Panc1 (cell line): ENCODE measurements at regions not wholly inside any gene's neighbourhood (a gene's known extent, or its start where the extent isn't known, plus 50 kb on each side); places are given as distances from the start of the nearest gene placed in this dataset.
A peak's percentile ranks its signal among the peaks of the same experiment; 100 is the strongest.

Experiments
- ATAC-seq: fragments of 200-7000 bp; cut with Tn5 transposase; 2 replicates; pipeline ENCODE4 v1.9.1; 2020; ENCODE audit warnings: mild to moderate bottlenecking, moderate library complexity
- BruUV-seq: library from RNA; stranded (reverse); fragments of 400-500 nt; replicated peaks from 2 replicates; lab custom pipeline; 2021; lab: Mats Ljungman, UMichigan
- CTCF ChIA-PET: fragments of 300-600 bp; sonication (Branson Sonifier 250); formaldehyde crosslinking; loops from one replicate; lab custom pipeline; 2022; ENCODE audit warnings: antibody characterized with exemption; lab: Charles Lee
- POLR2A ChIA-PET: fragments of 300-600 bp; sonication (Branson Sonifier 250); formaldehyde crosslinking; loops from one replicate; lab custom pipeline; 2022; ENCODE audit warnings: antibody characterized with exemption; lab: Charles Lee
- DNase-seq: peaks from one replicate; pipeline ENCODE4 v3.0.0-alpha.2; 2010; ENCODE audit warnings: low read depth, low spot score
- H3K27ac ChIP-seq: 2 replicates; pipeline ENCODE4 v1.5.1; 2011; ENCODE audit warnings: mild to moderate bottlenecking, low read length, inconsistent platforms
- H3K27me3 ChIP-seq: fragments of 200-500 bp; sonication (Bioruptor generic); 2 replicates; pipeline ENCODE4 v1.6.0; 2014; ENCODE audit warnings: low read length, inconsistent platforms; ENCODE audit not compliant: control insufficient read depth, insufficient read depth
- H3K36me3 ChIP-seq: fragments of 200-500 bp; sonication (Bioruptor generic); 2 replicates; pipeline ENCODE4 v1.5.1; 2014; ENCODE audit warnings: inconsistent platforms, mild to moderate bottlenecking, low read length, moderate library complexity; ENCODE audit not compliant: control insufficient read depth, insufficient read depth
- H3K4me1 ChIP-seq: 2 replicates; pipeline ENCODE4 v1.5.1; 2011; ENCODE audit warnings: inconsistent platforms, mild to moderate bottlenecking, low read length, moderate library complexity; ENCODE audit not compliant: control insufficient read depth, insufficient read depth
- H3K4me3 ChIP-seq, 2 experiments: 2 replicates each; pipeline ENCODE4 v1.5.1; 2011 to 2012; ENCODE audit warnings: low read depth in 2 of 2, low read length in 2 of 2, mild to moderate bottlenecking in 2 of 2, inconsistent platforms in 1 of 2, moderate library complexity in 1 of 2
- H3K9me3 ChIP-seq: fragments of 200-500 bp; sonication (Bioruptor generic); 2 replicates; pipeline ENCODE4 v1.5.1; 2014; ENCODE audit warnings: low read depth, mild to moderate bottlenecking, inconsistent platforms, low read length, moderate library complexity; ENCODE audit not compliant: control insufficient read depth, insufficient read depth
- POLR2AphosphoS5 ChIP-seq: IDR thresholded peaks from 2 replicates; pipeline ENCODE4 v1.6.1; 2012; ENCODE audit warnings: mild to moderate bottlenecking, low read depth, low read length, moderate library complexity
- REST ChIP-seq, 2 experiments: IDR thresholded peaks; 2 replicates each; pipeline ENCODE4 v1.6.1; 2011 to 2012; ENCODE audit warnings: low read depth in 2 of 2, control low read depth in 1 of 2, low read length in 1 of 2, mild to moderate bottlenecking in 1 of 2, moderate library complexity in 1 of 2; ENCODE audit not compliant: insufficient read depth in 1 of 2
- SIN3A ChIP-seq: IDR thresholded peaks from 2 replicates; pipeline ENCODE4 v1.6.1; 2012; ENCODE audit warnings: low read depth, mild to moderate bottlenecking, low read length, moderate library complexity, borderline replicate concordance; ENCODE audit not compliant: insufficient read depth
- TCF7L2 ChIP-seq: IDR thresholded peaks from 2 replicates; pipeline ENCODE4 v1.6.1; 2011; ENCODE audit warnings: mild to moderate bottlenecking, low read depth, low read length, inconsistent platforms
- in situ Hi-C: cut with HindIII; loops from 2 replicates; pipeline ENCODE4 v1.10.0; 2016; ENCODE audit warnings: low sequenced_read_pairs, low pct_unique_long_range_greater_than_20kb
- intact Hi-C: fragments of 100-400 bp; cut with micrococcal nuclease; formaldehyde crosslinking; loops from one replicate; pipeline ENCODE4 v1.10.0; 2022; ENCODE audit not compliant: unreplicated experiment
- TF ChIP-seq, protein P1 (sequence below): fragments of 450-650 bp; IDR thresholded peaks from 2 replicates; pipeline ENCODE4 v1.5.1; 2017; ENCODE audit warnings: mild to moderate bottlenecking

- in situ Hi-C loops (no loop called here), intact Hi-C loops (no loop called here)
- no peak for ATAC-seq
- BruUV-seq = no TSS peak
- Histone ChIP-seq H3K27me3 (no peaks in the 10 kb centered on the region), H3K4me3 (no peak overlapping the region), H3K4me1 (peaks cover 8% of the 10 kb centered on the region), H3K27ac (peak overlapping the region; percentile 51; the same call in 1 of the 2 replicates), H3K9me3 (no peaks in the 10 kb centered on the region), H3K36me3 (no peaks in the 10 kb centered on the region)
- TF ChIP-seq TCF7L2 (no peak), REST (IDR thresholded peaks at IDR 0.05; ENCODE audit: insufficient read depth in 1 of 2, low read depth in 2 of 2, low read length in 1 of 2) (no peak), POLR2AphosphoS5 (no peak), SIN3A (no peak)
- TF ChIP-seq, protein P1, sequence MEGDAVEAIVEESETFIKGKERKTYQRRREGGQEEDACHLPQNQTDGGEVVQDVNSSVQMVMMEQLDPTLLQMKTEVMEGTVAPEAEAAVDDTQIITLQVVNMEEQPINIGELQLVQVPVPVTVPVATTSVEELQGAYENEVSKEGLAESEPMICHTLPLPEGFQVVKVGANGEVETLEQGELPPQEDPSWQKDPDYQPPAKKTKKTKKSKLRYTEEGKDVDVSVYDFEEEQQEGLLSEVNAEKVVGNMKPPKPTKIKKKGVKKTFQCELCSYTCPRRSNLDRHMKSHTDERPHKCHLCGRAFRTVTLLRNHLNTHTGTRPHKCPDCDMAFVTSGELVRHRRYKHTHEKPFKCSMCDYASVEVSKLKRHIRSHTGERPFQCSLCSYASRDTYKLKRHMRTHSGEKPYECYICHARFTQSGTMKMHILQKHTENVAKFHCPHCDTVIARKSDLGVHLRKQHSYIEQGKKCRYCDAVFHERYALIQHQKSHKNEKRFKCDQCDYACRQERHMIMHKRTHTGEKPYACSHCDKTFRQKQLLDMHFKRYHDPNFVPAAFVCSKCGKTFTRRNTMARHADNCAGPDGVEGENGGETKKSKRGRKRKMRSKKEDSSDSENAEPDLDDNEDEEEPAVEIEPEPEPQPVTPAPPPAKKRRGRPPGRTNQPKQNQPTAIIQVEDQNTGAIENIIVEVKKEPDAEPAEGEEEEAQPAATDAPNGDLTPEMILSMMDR = no peak
- CTCF ChIA-PET = no interaction called here
- DNase-seq = no peak
- POLR2A ChIA-PET = no interaction called here
These were observed 97.1 kb downstream of the LIPG start for GRCh38 chr18:49658823-49659404.

GRCh38 chr18:49656073-49656692 is 94.3 kb downstream of the LIPG start:
- intact Hi-C loops = no loop called here
- no peaks in the 10 kb centered on the region for H3K9me3 ChIP-seq
- in situ Hi-C loops = no loop called here
- H3K36me3 ChIP-seq = no peaks in the 10 kb centered on the region
- peak; percentile 79 for DNase-seq
- CTCF ChIA-PET = no interaction called here
- peak overlapping the region; percentile 78 for H3K27ac ChIP-seq
- peak; percentile 94 for ATAC-seq
- POLR2A ChIA-PET = no interaction called here
- BruUV-seq = no TSS peak
- H3K4me3 ChIP-seq = no peak overlapping the region; a peak in 1 of 4 replicates
- H3K27me3 ChIP-seq = no peaks in the 10 kb centered on the region
- TF ChIP-seq REST (IDR thresholded peaks at IDR 0.05; ENCODE audit: insufficient read depth in 1 of 2, low read depth in 2 of 2, low read length in 1 of 2) (no peak), TCF7L2 (peak; percentile 89), POLR2AphosphoS5 (no peak)
- peaks cover 8% of the 10 kb centered on the region for H3K4me1 ChIP-seq
